IMR-90 (cell line): ENCODE measurements at regions not wholly inside any gene's neighbourhood (a gene's known extent, or its start where the extent isn't known, plus 50 kb on each side); places are given as distances from the start of the nearest gene placed in this dataset.
A peak's percentile ranks its signal among the peaks of the same experiment; 100 is the strongest.

Experiments used
- ATAC-seq: fragments of 200-7000 bp; cut with Tn5 transposase; 2 replicates; pipeline ENCODE4 v1.9.1; 2020; ENCODE audit warnings: low read depth, mild to moderate bottlenecking, moderate library complexity
- BruUV-seq: library from RNA; stranded (reverse); fragments of 400-500 nt; replicated peaks from 2 replicates; lab custom pipeline; 2021; lab: Mats Ljungman, UMichigan
- CTCF ChIA-PET: fragments of 300-600 bp; formaldehyde crosslinking; extraction: SDS; loops from one replicate; lab custom pipeline; 2021; ENCODE audit warnings: antibody characterized with exemption; lab: Yijun Ruan, JAX
- POLR2A ChIA-PET: fragments of 300-600 bp; sonication (Branson Sonifier 250); formaldehyde crosslinking; loops from one replicate; lab custom pipeline; 2022; ENCODE audit warnings: antibody characterized with exemption; ENCODE audit not compliant: unreplicated experiment; lab: Charles Lee
- DNase-seq: peaks from one replicate; pipeline ENCODE4 v3.0.0; 2013
- H2AFZ ChIP-seq: replicated peaks from 2 replicates; pipeline ENCODE3; 2013; ENCODE audit warnings: low read length, mild to moderate bottlenecking; ENCODE audit not compliant: poor library complexity
- H2AK5ac ChIP-seq: 2 replicates; pipeline ENCODE4 v1.6.1; 2013; ENCODE audit warnings: low read depth, low read length, inconsistent platforms
- H2AK9ac ChIP-seq: replicated peaks from 2 replicates; pipeline ENCODE3; 2013; ENCODE audit warnings: mild to moderate bottlenecking, low read depth, low read length, moderate library complexity; ENCODE audit not compliant: poor library complexity
- H2BK120ac ChIP-seq: 2 replicates; pipeline ENCODE4 v1.6.1; 2013; ENCODE audit warnings: low read depth, low read length, inconsistent platforms
- H2BK15ac ChIP-seq: 3 replicates; pipeline ENCODE4 v1.6.1; 2013; ENCODE audit warnings: low read depth, low read length, inconsistent platforms
- H2BK20ac ChIP-seq: 2 replicates; pipeline ENCODE4 v1.6.1; 2013; ENCODE audit warnings: low read depth, mild to moderate bottlenecking, inconsistent platforms, low read length, moderate library complexity
- H2BK5ac ChIP-seq: 2 replicates; pipeline ENCODE4 v1.6.1; 2013; ENCODE audit warnings: mild to moderate bottlenecking, low read depth, low read length, inconsistent platforms; ENCODE audit not compliant: poor library complexity, severe bottlenecking
- H3K14ac ChIP-seq: replicated peaks from 2 replicates; pipeline ENCODE4 v1.6.1; 2013; ENCODE audit warnings: low read depth, low read length, inconsistent platforms
- H3K18ac ChIP-seq: 2 replicates; pipeline ENCODE4 v1.6.1; 2013; ENCODE audit warnings: low read depth, low read length, control low read depth
- H3K23ac ChIP-seq: 2 replicates; pipeline ENCODE4 v1.6.1; 2013; ENCODE audit warnings: low read depth, low read length, inconsistent platforms
- H3K27ac ChIP-seq: 2 replicates; pipeline ENCODE4 v1.5.1; 2013; ENCODE audit warnings: mild to moderate bottlenecking, control low read depth, low read length; ENCODE audit not compliant: insufficient read depth
- H3K27me3 ChIP-seq: 2 replicates; pipeline ENCODE4 v1.6.1; 2013; ENCODE audit warnings: low read length; ENCODE audit not compliant: control insufficient read depth, insufficient read depth
- H3K36me3 ChIP-seq: 2 replicates; pipeline ENCODE4 v1.6.1; 2013; ENCODE audit warnings: low read length, mixed read lengths; ENCODE audit not compliant: control insufficient read depth, insufficient read depth
- H3K4ac ChIP-seq: 2 replicates; pipeline ENCODE4 v1.6.1; 2013; ENCODE audit warnings: low read depth, low read length, inconsistent platforms
- H3K4me1 ChIP-seq: 2 replicates; pipeline ENCODE4 v1.6.1; 2013; ENCODE audit warnings: low read length, mixed read lengths; ENCODE audit not compliant: control insufficient read depth, insufficient read depth
- H3K4me2 ChIP-seq: 2 replicates; pipeline ENCODE4 v1.6.1; 2013; ENCODE audit warnings: low read depth, mild to moderate bottlenecking, control low read depth, low read length, moderate library complexity
- H3K4me3 ChIP-seq: 2 replicates; pipeline ENCODE4 v1.5.1; 2013; ENCODE audit warnings: low read depth, mild to moderate bottlenecking, control low read depth, low read length, moderate library complexity; ENCODE audit not compliant: insufficient read depth
- H3K56ac ChIP-seq: 2 replicates; pipeline ENCODE4 v1.6.1; 2013; ENCODE audit warnings: low read length, inconsistent platforms; ENCODE audit not compliant: insufficient read depth; ENCODE audit errors: extremely low read depth
- H3K79me1 ChIP-seq, 2 experiments: 2 replicates each; pipeline ENCODE4 v1.6.1; 2013; ENCODE audit warnings: low read length in 2 of 2, inconsistent platforms in 1 of 2, low read depth in 1 of 2
- H3K9ac ChIP-seq: 2 replicates; pipeline ENCODE4 v1.6.1; 2013; ENCODE audit warnings: low read depth, low read length, control low read depth
- H3K9me1 ChIP-seq: 2 replicates; pipeline ENCODE4 v1.6.1; 2013; ENCODE audit warnings: low read length, inconsistent platforms; ENCODE audit not compliant: insufficient read depth
- H3K9me3 ChIP-seq: 2 replicates; pipeline ENCODE4 v1.6.1; 2013; ENCODE audit warnings: low read length; ENCODE audit not compliant: control insufficient read depth, insufficient read depth
- H4K20me1 ChIP-seq: 2 replicates; pipeline ENCODE4 v1.6.1; 2013; ENCODE audit warnings: low read length, inconsistent platforms; ENCODE audit not compliant: insufficient read depth
- H4K5ac ChIP-seq: 2 replicates; pipeline ENCODE4 v1.6.1; 2013; ENCODE audit warnings: mild to moderate bottlenecking, low read depth, low read length, control low read depth
- H4K8ac ChIP-seq, 2 experiments: 2 replicates each; pipeline ENCODE4 v1.6.1; 2013; ENCODE audit warnings: low read depth in 2 of 2, low read length in 2 of 2, control low read depth in 1 of 2, inconsistent platforms in 1 of 2
- H4K91ac ChIP-seq: 2 replicates; pipeline ENCODE4 v1.6.1; 2013; ENCODE audit warnings: low read depth, low read length, inconsistent platforms; ENCODE audit not compliant: insufficient read depth
- BHLHE40 ChIP-seq: fragments of 150-350 bp; IDR thresholded peaks from 2 replicates; pipeline ENCODE4 v1.6.1; 2016; ENCODE audit warnings: mild to moderate bottlenecking, low read depth, low read length
- CEBPB ChIP-seq: IDR thresholded peaks from 2 replicates; pipeline ENCODE4 v1.6.1; 2012; ENCODE audit warnings: low read depth, low read length, improper control_type of control experiment
- CHD1 ChIP-seq: IDR thresholded peaks from 2 replicates; pipeline ENCODE4 v1.6.1; 2012; ENCODE audit warnings: low read depth, low read length, improper control_type of control experiment
- MAFK ChIP-seq: IDR thresholded peaks from 2 replicates; pipeline ENCODE4 v1.6.1; 2012; ENCODE audit warnings: low read depth, low read length, improper control_type of control experiment
- MXI1 ChIP-seq: IDR thresholded peaks from 2 replicates; pipeline ENCODE4 v1.6.1; 2012; ENCODE audit warnings: low read depth, mild to moderate bottlenecking, low read length, moderate library complexity, borderline replicate concordance
- RAD21 ChIP-seq: IDR thresholded peaks from 2 replicates; pipeline ENCODE4 v1.6.1; 2012; ENCODE audit warnings: low read length, improper control_type of control experiment
- RCOR1 ChIP-seq: IDR thresholded peaks from 2 replicates; pipeline ENCODE4 v1.6.1; 2012; ENCODE audit warnings: mild to moderate bottlenecking, low read length, improper control_type of control experiment; ENCODE audit not compliant: insufficient replicate concordance
- RFX5 ChIP-seq: IDR thresholded peaks from 2 replicates; pipeline ENCODE4 v1.8.0; 2012; ENCODE audit warnings: low read depth, mild to moderate bottlenecking, low read length, moderate library complexity
- WGBS, 2 experiments: methylation state at CpG; one replicate each; pipeline versions ENCODE4 v1.1.5 to v1.1.7; 2013; ENCODE audit warnings: missing lambda C conversion rate in 2 of 2; ENCODE audit not compliant: insufficient read length in 1 of 2; ENCODE audit errors: extremely low coverage in 2 of 2; 5-methylcytosine and 5-hydroxymethylcytosine counted together
- dilution Hi-C: fragments of 300-500 bp; cut with HindIII; formaldehyde crosslinking; loops from one replicate; pipeline ENCODE4 v1.14.3; 2018; ENCODE audit warnings: low sequenced_read_pairs; ENCODE audit not compliant: unreplicated experiment
- in situ Hi-C: fragments of 300-500 bp; cut with MboI; formaldehyde crosslinking; loops from 3 replicates; pipeline ENCODE4 v1.14.3; 2019; ENCODE audit warnings: low sequenced_read_pairs, inconsistent platforms, mixed read lengths
- intact Hi-C: fragments of 100-400 bp; cut with micrococcal nuclease; formaldehyde crosslinking; loops from 2 replicates; pipeline ENCODE4 v1.10.0; 2022
- TF ChIP-seq, protein P1 (sequence below): fragments of 150-350 bp; IDR thresholded peaks from 2 replicates; pipeline ENCODE4 v1.6.1; 2017; ENCODE audit warnings: mild to moderate bottlenecking, antibody characterized with exemption, low read length, low read depth

DNA sequence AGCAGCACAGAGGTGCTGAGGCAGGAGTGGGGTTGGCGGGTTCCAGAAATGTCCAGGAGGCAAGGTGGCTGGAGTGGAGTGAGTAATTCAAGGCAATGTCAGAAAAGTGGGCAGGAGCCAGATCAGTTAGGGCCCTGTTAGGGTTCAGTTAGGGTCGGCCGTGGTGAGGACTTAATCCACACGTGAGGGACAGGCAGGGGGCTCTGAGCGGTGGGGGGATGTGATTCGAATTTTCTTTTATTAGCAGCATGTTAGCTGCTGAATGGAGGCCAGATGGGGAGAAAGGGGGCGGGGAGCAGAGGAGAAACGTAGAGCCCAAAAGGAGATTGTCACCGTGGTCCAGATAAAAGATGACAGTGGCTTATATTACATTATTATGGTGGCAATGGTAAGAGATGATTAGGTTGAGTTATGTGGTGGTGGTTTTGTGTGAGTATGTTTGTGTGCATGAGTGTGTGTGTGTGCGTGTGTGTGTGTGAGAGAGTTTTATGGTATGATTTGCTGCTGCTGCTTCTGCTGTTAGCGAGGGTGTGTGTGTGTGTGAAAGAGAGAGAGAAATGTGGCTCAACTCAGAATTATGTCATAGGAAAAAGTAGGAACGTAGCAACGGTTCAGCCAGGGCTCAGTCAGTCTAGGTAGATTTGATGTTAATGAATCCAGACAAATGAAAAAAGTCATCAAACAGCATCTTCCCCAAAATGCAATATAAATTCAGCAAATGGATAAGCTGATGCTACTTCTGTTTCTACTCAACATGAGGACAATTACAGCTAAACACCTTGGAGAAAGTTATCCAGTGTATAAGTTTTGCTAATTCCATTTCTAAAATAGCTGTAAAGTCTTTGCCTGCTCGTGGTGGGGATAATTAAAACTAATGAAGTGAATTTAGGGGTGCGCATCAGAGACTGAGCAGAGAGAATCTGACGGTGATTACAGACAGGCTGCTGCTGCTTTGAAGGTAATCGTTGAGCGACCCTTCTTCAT lies 390.6 kb downstream of the HAPSTR1 start:
- POLR2A ChIA-PET: no interaction called here
- no peak overlapping the region for H3K9ac ChIP-seq
- no peak overlapping the region for H3K4me2 ChIP-seq
- peak overlapping the region; percentile 39 for H2BK5ac ChIP-seq
- CTCF ChIA-PET: no interaction called here
- no peaks in the 10 kb centered on the region for H3K36me3 ChIP-seq
- H2BK120ac ChIP-seq: no peak overlapping the region
- H3K4me3 ChIP-seq: no peak overlapping the region
- H3K23ac ChIP-seq: no peak overlapping the region
- dilution Hi-C loops: no loop called here
- WGBS, 2 experiments: 48% methylated on average over 4 of the region's 18 CpGs; no CpG with 5 or more reads in 1 of the 2 experiments
- no peaks in the 10 kb centered on the region for H3K27me3 ChIP-seq
- no peak overlapping the region for H4K91ac ChIP-seq
- H2AFZ ChIP-seq: no peak overlapping the region
- no peak overlapping the region for H3K14ac ChIP-seq
- H4K5ac ChIP-seq: no peak overlapping the region
- ATAC-seq: no peak
- H3K27ac ChIP-seq: no peak overlapping the region
- no peak overlapping the region for H4K8ac ChIP-seq
- H2AK5ac ChIP-seq: no peak overlapping the region
- H3K79me1 ChIP-seq: no peaks in the 10 kb centered on the region
- no peaks in the 10 kb centered on the region for H3K9me1 ChIP-seq
- no peak overlapping the region for H2BK15ac ChIP-seq
- TF ChIP-seq CEBPB (no peak), MAFK (no peak), MXI1 (no peak), CHD1 (no peak), RAD21 (no peak), RCOR1 (no peak), RFX5 (no peak), BHLHE40 (no peak)
- TF ChIP-seq, protein P1, sequence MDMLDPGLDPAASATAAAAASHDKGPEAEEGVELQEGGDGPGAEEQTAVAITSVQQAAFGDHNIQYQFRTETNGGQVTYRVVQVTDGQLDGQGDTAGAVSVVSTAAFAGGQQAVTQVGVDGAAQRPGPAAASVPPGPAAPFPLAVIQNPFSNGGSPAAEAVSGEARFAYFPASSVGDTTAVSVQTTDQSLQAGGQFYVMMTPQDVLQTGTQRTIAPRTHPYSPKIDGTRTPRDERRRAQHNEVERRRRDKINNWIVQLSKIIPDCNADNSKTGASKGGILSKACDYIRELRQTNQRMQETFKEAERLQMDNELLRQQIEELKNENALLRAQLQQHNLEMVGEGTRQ: no peak
- H3K4ac ChIP-seq: no peak overlapping the region
- H3K9me3 ChIP-seq: peaks cover 12% of the 10 kb centered on the region
- no peaks in the 10 kb centered on the region for H4K20me1 ChIP-seq
- no peak for DNase-seq
- intact Hi-C loops: no loop called here
- in situ Hi-C loops: no loop called here
- BruUV-seq: no TSS peak
- no peaks in the 10 kb centered on the region for H3K4me1 ChIP-seq
- H3K56ac ChIP-seq: no peak overlapping the region
- H2BK20ac ChIP-seq: no peak overlapping the region
- H2AK9ac ChIP-seq: no peak overlapping the region
- no peak overlapping the region for H3K18ac ChIP-seq
